ENCODE measurements at regions not wholly inside any gene's neighbourhood (a gene's known extent, or its start where the extent isn't known, plus 50 kb on each side); places are given as distances from the start of the nearest gene placed in this dataset.

- no peak overlapping the region for H3K9ac ChIP-seq
- H2AFZ ChIP-seq = no peak overlapping the region
- H3K9me3 ChIP-seq (ENCODE audit: control insufficient read depth, low read length) = no peaks in the 10 kb centered on the region
- no peak overlapping the region for H3K4me3 ChIP-seq (ENCODE audit: low read depth, low read length)
- TF ChIP-seq, protein P1, sequence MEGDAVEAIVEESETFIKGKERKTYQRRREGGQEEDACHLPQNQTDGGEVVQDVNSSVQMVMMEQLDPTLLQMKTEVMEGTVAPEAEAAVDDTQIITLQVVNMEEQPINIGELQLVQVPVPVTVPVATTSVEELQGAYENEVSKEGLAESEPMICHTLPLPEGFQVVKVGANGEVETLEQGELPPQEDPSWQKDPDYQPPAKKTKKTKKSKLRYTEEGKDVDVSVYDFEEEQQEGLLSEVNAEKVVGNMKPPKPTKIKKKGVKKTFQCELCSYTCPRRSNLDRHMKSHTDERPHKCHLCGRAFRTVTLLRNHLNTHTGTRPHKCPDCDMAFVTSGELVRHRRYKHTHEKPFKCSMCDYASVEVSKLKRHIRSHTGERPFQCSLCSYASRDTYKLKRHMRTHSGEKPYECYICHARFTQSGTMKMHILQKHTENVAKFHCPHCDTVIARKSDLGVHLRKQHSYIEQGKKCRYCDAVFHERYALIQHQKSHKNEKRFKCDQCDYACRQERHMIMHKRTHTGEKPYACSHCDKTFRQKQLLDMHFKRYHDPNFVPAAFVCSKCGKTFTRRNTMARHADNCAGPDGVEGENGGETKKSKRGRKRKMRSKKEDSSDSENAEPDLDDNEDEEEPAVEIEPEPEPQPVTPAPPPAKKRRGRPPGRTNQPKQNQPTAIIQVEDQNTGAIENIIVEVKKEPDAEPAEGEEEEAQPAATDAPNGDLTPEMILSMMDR (IDR thresholded peaks at IDR 0.05) = no peak
- no peaks in the 10 kb centered on the region for H3K36me3 ChIP-seq (ENCODE audit: control insufficient read depth, insufficient read depth, low read length)
- H3K4me1 ChIP-seq = no peaks in the 10 kb centered on the region
- H3K4me2 ChIP-seq (ENCODE audit: low read length) = no peak overlapping the region
- no peak overlapping the region for H3K27ac ChIP-seq
- no peaks in the 10 kb centered on the region for H3K27me3 ChIP-seq (ENCODE audit: control insufficient read depth, insufficient read depth, low read length)
- no peaks in the 10 kb centered on the region for H3K79me2 ChIP-seq
Measured at GRCh38 chr4:20572976-20573375, 127.3 kb upstream of the PACRGL start.

DNA sequence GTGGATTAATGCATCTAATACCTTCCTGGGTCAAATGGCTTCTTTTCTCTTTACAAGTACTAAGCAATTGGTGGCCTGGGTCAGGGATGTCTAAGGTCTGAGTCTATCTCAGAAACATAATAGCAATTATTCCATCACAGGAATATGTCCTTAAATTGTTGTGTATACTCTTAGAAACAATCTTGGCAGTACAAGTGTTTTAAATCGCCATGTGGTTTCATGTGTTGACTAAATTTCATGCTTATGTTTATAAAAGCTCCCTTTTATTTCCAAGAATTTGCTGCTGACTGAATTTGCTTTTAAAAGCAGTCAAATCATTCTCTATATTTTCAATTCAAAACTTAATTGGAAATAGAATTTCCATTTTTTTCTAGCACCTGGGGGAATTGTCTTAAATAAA lies 125.3 kb upstream of the PACRGL start:
- Histone ChIP-seq H3K9ac (no peak overlapping the region), H3K36me3 (ENCODE audit: control insufficient read depth, insufficient read depth, low read length) (no peaks in the 10 kb centered on the region), H3K9me3 (ENCODE audit: control insufficient read depth, low read length) (no peaks in the 10 kb centered on the region), H3K4me2 (ENCODE audit: low read length) (no peak overlapping the region), H2AFZ (no peak overlapping the region), H3K4me1 (no peaks in the 10 kb centered on the region), H3K27ac (no peak overlapping the region), H3K79me2 (no peaks in the 10 kb centered on the region), H3K4me3 (ENCODE audit: low read depth, low read length) (no peak overlapping the region), H3K27me3 (ENCODE audit: control insufficient read depth, insufficient read depth, low read length) (no peaks in the 10 kb centered on the region)
- TF ChIP-seq, protein P1 (IDR thresholded peaks at IDR 0.05) = no peak

DNA sequence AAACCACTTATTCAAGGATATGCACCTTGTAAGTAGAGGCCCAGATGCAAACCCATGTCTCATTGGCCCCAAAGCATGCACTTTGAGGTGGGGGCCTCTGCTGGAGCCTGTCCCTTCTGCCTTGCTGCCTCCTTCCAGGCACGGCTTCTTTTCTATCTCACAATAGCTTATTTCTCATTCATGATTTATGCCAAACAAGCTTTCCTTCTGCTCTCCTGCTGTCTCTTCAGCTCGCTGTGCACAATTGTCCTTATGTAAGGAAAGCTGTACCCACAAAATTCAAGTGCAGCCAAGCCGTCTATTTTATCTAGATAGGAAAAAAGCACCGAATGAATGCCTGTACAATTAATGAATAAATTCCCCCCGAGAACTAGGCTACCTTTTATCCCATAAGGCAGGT lies 124.8 kb upstream of the PACRGL start:
- Histone ChIP-seq H3K4me1 (no peaks in the 10 kb centered on the region), H3K9ac (no peak overlapping the region), H3K27ac (no peak overlapping the region), H3K9me3 (ENCODE audit: control insufficient read depth, low read length) (no peaks in the 10 kb centered on the region), H3K27me3 (ENCODE audit: control insufficient read depth, insufficient read depth, low read length) (no peaks in the 10 kb centered on the region), H3K4me2 (ENCODE audit: low read length) (no peak overlapping the region), H2AFZ (no peak overlapping the region), H3K4me3 (ENCODE audit: low read depth, low read length) (no peak overlapping the region), H3K79me2 (no peaks in the 10 kb centered on the region), H3K36me3 (ENCODE audit: control insufficient read depth, insufficient read depth, low read length) (no peaks in the 10 kb centered on the region)
- TF ChIP-seq, protein P1 (IDR thresholded peaks at IDR 0.05) = no peak

DNA sequence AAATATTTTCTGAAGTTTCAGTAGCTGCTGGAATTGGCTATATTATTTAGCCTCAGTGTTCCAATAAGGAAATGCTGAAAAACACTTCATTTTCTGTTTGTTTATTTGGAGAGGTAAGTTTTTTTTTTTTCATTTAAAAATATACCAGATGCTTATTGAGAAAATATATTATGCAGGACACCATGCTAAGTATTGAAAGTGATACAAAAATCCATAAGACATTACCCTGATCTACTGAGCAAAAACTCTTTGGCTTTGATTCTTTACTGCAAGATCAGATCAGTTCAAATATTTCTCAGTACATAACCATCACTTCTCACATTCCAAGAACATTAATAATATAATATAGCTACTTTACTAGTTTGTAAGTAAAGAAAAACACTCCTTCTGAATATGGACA lies 123.4 kb upstream of the PACRGL start:
- no peak overlapping the region for H3K27ac ChIP-seq
- H3K4me2 ChIP-seq (ENCODE audit: low read length) = no peak overlapping the region
- no peaks in the 10 kb centered on the region for H3K9me3 ChIP-seq (ENCODE audit: control insufficient read depth, low read length)
- no peaks in the 10 kb centered on the region for H3K4me1 ChIP-seq
- no peak overlapping the region for H3K4me3 ChIP-seq (ENCODE audit: low read depth, low read length)
- no peaks in the 10 kb centered on the region for H3K79me2 ChIP-seq
- H3K36me3 ChIP-seq (ENCODE audit: control insufficient read depth, insufficient read depth, low read length) = no peaks in the 10 kb centered on the region
- H3K27me3 ChIP-seq (ENCODE audit: control insufficient read depth, insufficient read depth, low read length) = no peaks in the 10 kb centered on the region
- H2AFZ ChIP-seq = no peak overlapping the region
- TF ChIP-seq, protein P1 (IDR thresholded peaks at IDR 0.05) = no peak
- H3K9ac ChIP-seq = no peak overlapping the region

- H3K4me2 ChIP-seq (ENCODE audit: low read length) = no peak overlapping the region
- TF ChIP-seq, protein P1 (IDR thresholded peaks at IDR 0.05) = no peak
- H3K9ac ChIP-seq = no peak overlapping the region
- H3K79me2 ChIP-seq = no peaks in the 10 kb centered on the region
- no peaks in the 10 kb centered on the region for H3K36me3 ChIP-seq (ENCODE audit: control insufficient read depth, insufficient read depth, low read length)
- H3K4me3 ChIP-seq (ENCODE audit: low read depth, low read length) = no peak overlapping the region
- H3K4me1 ChIP-seq = no peaks in the 10 kb centered on the region
- no peaks in the 10 kb centered on the region for H3K27me3 ChIP-seq (ENCODE audit: control insufficient read depth, insufficient read depth, low read length)
- no peaks in the 10 kb centered on the region for H3K9me3 ChIP-seq (ENCODE audit: control insufficient read depth, low read length)
- no peak overlapping the region for H2AFZ ChIP-seq
- no peak overlapping the region for H3K27ac ChIP-seq
Measured at GRCh38 chr4:20577702-20578101, 122.6 kb upstream of the PACRGL start.

Data from parathyroid adenoma (tissue), 2 donors.